ENCODE measurements at regions not wholly inside any gene's neighbourhood (a gene's known extent, or its start where the extent isn't known, plus 50 kb on each side); places are given as distances from the start of the nearest gene placed in this dataset.
"Not testable (repeated sequence)": the region's sequence is repeated elsewhere in the genome, so short reads cannot be mapped to it uniquely, and the experiment has no call there.

GRCh38 chr2:130289780-130290179 is 52.9 kb upstream of the IMP4 start:
- no peak for ATAC-seq

- peak; percentile 39 for ATAC-seq
Observed at GRCh38 chr2:130288467-130289403, 54.0 kb upstream of the IMP4 start.

- ATAC-seq: no peak
Observed at GRCh38 chr2:130287656-130288026, 55.1 kb upstream of the IMP4 start.

- no peak for ATAC-seq
Observed at GRCh38 chr2:130286983-130287655, 55.6 kb upstream of the IMP4 start.

- not testable (repeated sequence) for ATAC-seq
Observed at GRCh38 chr2:130283341-130283869, 59.3 kb upstream of the IMP4 start.

GRCh38 chr2:130279551-130279950 is 63.1 kb upstream of the IMP4 start:
- not testable (repeated sequence) for ATAC-seq

- ATAC-seq: peak; percentile 11
Observed at GRCh38 chr2:130268333-130268732, 70.1 kb upstream of the TUBA3E start.

GRCh38 chr2:130267572-130267971 is 69.3 kb upstream of the TUBA3E start:
- ATAC-seq: not testable (repeated sequence)

GRCh38 chr2:130266836-130267235 is 68.6 kb upstream of the TUBA3E start:
- not testable (repeated sequence) for ATAC-seq

DNA sequence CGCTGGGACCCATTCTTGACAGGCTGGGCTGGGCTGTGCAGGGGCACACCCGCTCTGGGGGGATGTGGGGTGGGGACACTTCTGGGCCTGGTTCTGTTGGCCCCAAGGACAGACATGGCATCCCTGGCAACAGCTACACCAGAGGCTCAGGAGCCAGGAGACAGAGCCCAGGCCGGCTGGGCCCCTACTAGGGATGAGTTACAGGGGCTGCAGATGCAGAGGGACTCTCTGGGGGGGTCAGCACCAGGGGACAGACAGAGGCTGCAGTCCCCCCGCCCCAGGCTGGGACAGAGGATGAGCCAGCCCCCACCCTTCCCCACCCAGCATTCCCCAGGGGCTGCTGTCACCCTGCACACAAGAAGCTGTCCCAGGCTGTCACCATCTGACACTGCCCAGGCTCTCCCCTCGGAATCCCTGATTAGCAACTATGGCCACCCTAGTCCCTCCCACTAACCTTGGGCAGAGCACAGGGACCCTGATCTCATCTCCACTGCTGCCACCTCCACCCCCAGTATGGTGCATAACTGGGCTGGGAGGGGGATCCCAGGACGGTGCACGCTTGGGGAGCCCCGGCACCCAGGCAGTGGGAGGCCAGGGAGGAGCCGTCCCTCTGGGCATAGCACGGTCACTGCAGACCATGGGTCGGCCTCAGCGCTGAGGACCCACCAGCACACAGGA is 67.5 kb upstream of the TUBA3E start:
- not testable (repeated sequence) for ATAC-seq

DNA sequence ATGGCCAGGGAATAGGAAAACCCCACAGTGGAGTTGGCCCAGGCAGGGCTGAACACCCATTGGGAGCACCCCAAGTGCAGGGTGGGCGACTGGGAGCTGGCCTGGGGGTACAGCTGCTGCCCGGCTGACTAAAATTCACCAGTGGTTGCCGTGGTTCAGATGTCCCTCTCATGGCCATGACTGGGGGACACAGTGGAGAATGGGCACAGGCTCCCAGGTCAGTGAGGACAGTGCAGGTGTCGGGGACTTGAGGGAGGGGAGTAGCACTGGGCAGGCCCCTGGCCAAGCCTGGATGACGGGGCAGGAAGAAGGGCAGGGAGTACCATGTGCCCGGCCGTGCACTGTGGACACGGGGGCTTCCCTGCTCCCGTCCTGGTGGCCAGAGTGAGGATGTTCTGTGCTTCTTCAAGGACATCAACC is 66.7 kb upstream of the TUBA3E start:
- ATAC-seq: not testable (repeated sequence)

GRCh38 chr2:130264501-130264900 is 66.3 kb upstream of the TUBA3E start:
- no peak for ATAC-seq

DNA sequence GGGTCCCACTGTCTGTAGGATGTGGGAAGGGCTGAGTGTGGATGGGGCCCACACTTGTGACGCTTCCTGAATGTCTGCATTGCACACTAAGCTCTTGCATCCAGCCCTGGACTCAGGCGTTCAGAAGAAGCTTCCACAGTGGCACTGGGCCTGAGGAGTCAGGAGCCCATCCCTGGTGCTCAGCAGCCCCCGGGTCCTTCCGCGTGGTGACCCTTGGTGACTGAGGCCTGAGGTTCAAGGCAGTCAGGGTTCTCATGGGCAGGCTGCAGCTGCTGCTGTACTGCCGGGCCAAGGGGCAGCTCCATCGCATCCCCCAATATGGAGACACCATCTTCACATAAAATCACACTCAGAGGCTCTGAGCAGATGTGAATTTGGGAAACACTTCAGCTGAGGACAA is 65.8 kb upstream of the TUBA3E start:
- no peak for ATAC-seq

DNA sequence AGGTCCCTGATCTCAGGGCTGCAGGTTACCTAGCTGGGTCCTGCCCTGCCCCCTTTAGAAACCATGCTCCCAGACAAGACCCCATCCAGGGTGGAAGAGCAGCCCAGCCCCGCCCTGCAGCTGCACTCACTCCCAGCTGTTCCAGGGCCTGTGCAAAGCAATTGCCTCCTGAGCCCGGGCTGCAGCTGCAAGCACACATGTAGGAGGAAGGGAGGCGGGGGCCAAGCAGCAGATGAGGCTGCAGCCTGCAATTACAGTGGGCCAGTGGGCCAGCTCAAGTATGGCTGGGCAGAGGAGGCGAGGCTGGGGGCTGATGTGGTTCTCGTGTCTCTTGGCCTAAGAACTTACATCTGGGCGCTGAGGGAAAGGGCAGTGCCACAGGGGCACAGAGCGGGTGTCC is 65.4 kb upstream of the TUBA3E start:
- no peak for ATAC-seq

- ATAC-seq: no peak
Observed at GRCh38 chr2:130261970-130262760, 63.9 kb upstream of the TUBA3E start.

DNA sequence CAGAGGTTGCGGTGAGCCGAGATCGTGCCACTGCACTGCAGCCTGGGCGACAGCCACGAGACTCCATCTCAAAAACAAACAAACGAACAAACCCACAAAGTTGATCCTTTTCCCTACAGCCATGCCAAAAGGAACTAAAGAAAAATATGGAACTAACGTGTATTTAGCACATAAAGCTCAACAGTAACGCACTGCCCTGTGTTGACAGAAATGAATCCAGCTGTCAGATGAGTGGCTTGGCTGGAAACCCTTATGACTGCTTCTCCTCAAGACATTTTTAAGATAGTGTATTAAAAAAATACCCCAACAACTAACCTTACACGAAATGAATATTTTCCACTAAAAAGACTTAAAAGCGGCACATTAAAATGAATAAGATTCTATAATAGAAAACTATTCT is 62.9 kb upstream of the TUBA3E start:
- ATAC-seq: no peak

GRCh38 chr2:130259594-130259993 is 61.4 kb upstream of the TUBA3E start:
- no peak for ATAC-seq

DNA sequence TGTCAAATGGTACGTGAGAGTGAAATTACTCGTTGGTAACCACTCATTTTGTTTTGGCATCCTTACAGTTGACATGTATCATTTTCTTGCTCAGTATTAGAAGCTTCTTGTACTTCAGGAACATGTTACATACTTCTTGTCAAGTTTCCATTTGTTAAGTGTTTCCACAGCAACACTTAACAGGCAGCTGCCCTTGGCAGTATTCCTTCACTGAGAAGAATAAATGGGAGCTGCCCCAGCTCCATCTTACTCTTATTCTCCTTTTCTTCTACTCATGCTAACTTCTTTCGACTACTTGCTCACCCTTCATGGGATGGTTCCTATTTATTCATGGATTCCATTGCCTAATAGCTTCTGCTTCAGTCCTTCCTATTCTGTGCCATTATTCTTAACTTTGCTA is 60.1 kb upstream of the TUBA3E start:
- ATAC-seq: no peak

DNA sequence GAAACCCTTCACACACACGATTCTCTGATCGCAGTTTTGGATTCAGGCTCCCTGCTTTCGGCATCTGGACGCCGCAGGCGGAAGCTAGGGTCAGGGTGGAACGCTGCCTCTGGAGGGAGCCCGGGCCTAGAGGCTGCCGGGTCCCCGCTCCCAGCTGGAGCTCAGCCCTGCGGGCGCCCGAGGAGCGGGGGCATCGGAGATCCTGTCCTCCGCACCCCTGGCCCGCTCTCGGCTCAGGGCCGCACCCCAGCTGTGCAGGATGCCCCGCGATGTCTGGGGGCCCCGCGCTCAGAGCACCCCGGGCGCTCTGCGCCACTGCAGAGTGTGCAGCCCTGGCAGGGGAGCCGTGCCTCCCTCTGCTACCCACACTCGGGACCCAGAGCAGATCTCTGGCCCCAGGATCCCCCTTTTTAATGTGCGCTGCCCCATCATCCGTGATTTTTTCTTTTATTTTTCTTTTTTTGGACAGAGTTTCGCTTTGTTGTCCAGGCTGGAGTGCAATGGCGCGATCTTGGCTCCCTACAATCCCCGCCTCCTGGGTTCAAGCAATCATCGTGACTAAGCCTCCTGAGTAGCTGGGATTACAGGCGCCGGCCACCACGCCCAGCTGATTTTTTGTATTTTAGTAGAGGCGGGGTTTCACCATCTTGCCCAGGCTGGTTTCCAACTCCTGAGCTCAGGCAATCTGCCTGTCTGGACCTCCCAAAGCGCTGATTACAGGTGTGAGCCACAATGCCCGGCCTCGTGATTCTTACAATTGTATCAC is 54.8 kb upstream of the TUBA3E start:
- ATAC-seq: peak; percentile 82

DNA sequence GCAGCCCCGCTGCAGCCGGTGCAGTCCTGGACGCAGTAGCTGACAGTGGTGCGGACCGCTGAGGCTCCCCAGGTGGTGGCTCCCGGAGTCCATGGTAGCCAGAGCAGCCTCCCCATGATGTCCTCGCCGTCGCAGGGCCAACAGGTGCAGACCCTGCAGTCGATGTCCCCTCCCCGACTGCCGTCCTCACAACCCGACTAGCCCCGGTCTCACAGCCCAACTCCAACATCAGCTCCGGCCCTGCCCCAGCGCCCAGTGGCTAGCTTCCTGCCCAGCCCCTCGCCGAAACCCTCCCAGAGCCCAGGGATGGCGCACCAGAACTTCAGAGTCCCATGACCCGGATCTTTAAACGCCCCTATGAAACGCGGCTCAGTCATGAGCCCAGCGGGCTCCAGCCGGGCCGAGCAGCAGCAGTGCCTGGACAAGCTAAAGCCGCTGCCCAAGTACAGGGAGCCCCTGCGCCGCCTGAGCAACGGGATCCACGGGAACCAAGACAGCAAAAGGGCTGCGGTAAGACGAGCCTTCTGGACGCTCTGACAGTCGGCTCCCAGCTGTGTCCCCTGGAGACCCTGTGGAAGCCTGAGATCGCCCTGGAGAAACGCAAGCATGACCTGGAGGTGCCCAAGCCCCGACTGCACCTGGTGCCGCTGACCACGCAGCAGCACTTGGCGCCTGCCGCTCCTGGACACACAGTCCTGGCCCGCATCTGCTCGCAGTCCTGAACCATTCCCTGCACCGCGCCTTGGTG is 53.8 kb upstream of the TUBA3E start:
- ATAC-seq: no peak

DNA sequence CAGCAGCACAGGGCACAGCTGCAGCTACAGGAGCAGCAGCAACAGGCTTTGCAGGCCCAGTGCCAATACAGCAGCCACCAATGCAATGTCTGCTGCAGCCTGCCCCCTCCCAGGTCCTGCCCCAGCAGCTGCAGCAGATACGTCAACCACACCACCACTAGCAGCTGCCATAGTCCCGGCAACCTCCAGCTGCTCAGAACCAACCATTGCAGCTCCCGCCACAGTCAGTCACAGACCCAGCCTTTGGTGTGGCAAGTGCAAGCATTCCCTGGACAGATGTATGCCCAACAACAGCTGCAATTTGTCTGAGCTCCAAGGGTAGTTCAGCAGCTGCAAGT is 53.3 kb upstream of the TUBA3E start:
- no peak for ATAC-seq
